OCI-LY7 (cell line): ENCODE measurements at regions not wholly inside any gene's neighbourhood (a gene's known extent, or its start where the extent isn't known, plus 50 kb on each side); places are given as distances from the start of the nearest gene placed in this dataset.
A peak's percentile ranks its signal among the peaks of the same experiment; 100 is the strongest.

Experiments
- BruUV-seq: library from RNA; stranded (reverse); fragments of 400-500 nt; replicated peaks from 2 replicates; lab custom pipeline; 2021; lab: Mats Ljungman, UMichigan
- CTCF ChIA-PET: fragments of 300-600 bp; sonication (Branson Sonifier 250); formaldehyde crosslinking; loops from one replicate; lab custom pipeline; 2022; ENCODE audit warnings: antibody characterized with exemption; ENCODE audit not compliant: unreplicated experiment; lab: Charles Lee
- POLR2A ChIA-PET: fragments of 300-600 bp; sonication (Branson Sonifier 250); formaldehyde crosslinking; loops from one replicate; lab custom pipeline; 2022; ENCODE audit warnings: antibody characterized with exemption; lab: Charles Lee
- DNase-seq: peaks from one replicate; pipeline ENCODE4 v3.0.0-alpha.2; 2015; ENCODE audit warnings: low spot score
- H2AFZ ChIP-seq: fragments of 200-600 bp; sonication (generic), shearing (Covaris generic); 2 replicates; pipeline ENCODE4 v1.6.1; 2014; ENCODE audit warnings: mild to moderate bottlenecking, antibody characterized with exemption, low read length, moderate library complexity
- H3K27ac ChIP-seq: fragments of 200-600 bp; sonication (generic); 2 replicates; pipeline ENCODE4 v1.5.1; 2014; ENCODE audit warnings: mixed run types, low read depth, mild to moderate bottlenecking, moderate library complexity, low read length, inconsistent platforms; ENCODE audit not compliant: poor library complexity, severe bottlenecking
- H3K36me3 ChIP-seq: fragments of 200-600 bp; sonication (generic); 2 replicates; pipeline ENCODE4 v1.6.1; 2014; ENCODE audit warnings: mild to moderate bottlenecking, antibody characterized with exemption, low read length, moderate library complexity, mixed read lengths; ENCODE audit not compliant: insufficient read depth
- H3K4me1 ChIP-seq: fragments of 200-600 bp; sonication (generic); 2 replicates; pipeline ENCODE4 v1.5.1; 2014; ENCODE audit warnings: mild to moderate bottlenecking, low read length; ENCODE audit not compliant: insufficient read depth, poor library complexity, severe bottlenecking
- H3K4me2 ChIP-seq: fragments of 200-600 bp; sonication (generic); 2 replicates; pipeline ENCODE4 v1.6.1; 2014; ENCODE audit warnings: mild to moderate bottlenecking, low read length
- H3K4me3 ChIP-seq: fragments of 200-600 bp; sonication (generic); 2 replicates; pipeline ENCODE4 v1.5.1; 2014; ENCODE audit warnings: mild to moderate bottlenecking, low read depth, low read length; ENCODE audit not compliant: poor library complexity, severe bottlenecking
- H3K79me2 ChIP-seq: fragments of 200-600 bp; sonication (generic); 2 replicates; pipeline ENCODE4 v1.6.1; 2016; ENCODE audit warnings: low read depth, mild to moderate bottlenecking, low read length, moderate library complexity, mixed read lengths; ENCODE audit not compliant: insufficient read depth
- H3K9me2 ChIP-seq: fragments of 200-600 bp; sonication (generic); 2 replicates; pipeline ENCODE4 v1.6.1; 2016; ENCODE audit warnings: mild to moderate bottlenecking, low read length, mixed read lengths; ENCODE audit not compliant: insufficient read depth
- H3K9me3 ChIP-seq: fragments of 200-600 bp; sonication (generic); 2 replicates; pipeline ENCODE4 v1.6.1; 2014; ENCODE audit warnings: mild to moderate bottlenecking, mixed run types, low read length, mixed read lengths
- H4K20me1 ChIP-seq: fragments of 200-600 bp; sonication (generic); 2 replicates; pipeline ENCODE4 v1.6.1; 2014; ENCODE audit warnings: mild to moderate bottlenecking, antibody characterized with exemption, low read length, moderate library complexity, mixed read lengths; ENCODE audit not compliant: insufficient read depth
- CTCF ChIP-seq: fragments of 200-600 bp; sonication (generic); conservative IDR thresholded peaks from 2 replicates; pipeline ENCODE4 v1.5.1; 2014; ENCODE audit warnings: mild to moderate bottlenecking, antibody characterized with exemption, low read length, moderate library complexity, mixed read lengths
- EZH2phosphoT487 ChIP-seq: fragments of 200-600 bp; sonication (generic); IDR thresholded peaks from 2 replicates; pipeline ENCODE4 v1.6.1; 2018; ENCODE audit warnings: low read depth, borderline replicate concordance, mild to moderate bottlenecking, mixed run types, antibody characterized with exemption, low read length, moderate library complexity, mixed read lengths
- intact Hi-C: fragments of 100-400 bp; cut with micrococcal nuclease; formaldehyde crosslinking; loops from one replicate; pipeline ENCODE4 v1.10.0; 2022; ENCODE audit not compliant: unreplicated experiment

- H3K4me1 ChIP-seq: peaks cover 12% of the 10 kb centered on the region
- intact Hi-C loops: loop anchor here (10.0 kb wide), 1 partner anchor 619 kb away; no protein-coding TSS in a partner anchor
- H3K27ac ChIP-seq: no peak overlapping the region
- H3K4me2 ChIP-seq: no peak overlapping the region
- peaks cover 86% of the 10 kb centered on the region for H3K9me3 ChIP-seq
- peaks cover 45% of the 10 kb centered on the region for H3K36me3 ChIP-seq
- H3K4me3 ChIP-seq: no peak overlapping the region
- no peaks in the 10 kb centered on the region for H4K20me1 ChIP-seq
- H2AFZ ChIP-seq: no peak overlapping the region
- H3K9me2 ChIP-seq: no peaks in the 10 kb centered on the region
- peak; percentile 30 for DNase-seq
- TF ChIP-seq CTCF: no peak
- TF ChIP-seq EZH2phosphoT487: no peak
- ChIA-PET POLR2A (interaction anchor here (1.3 to 3.1 kb wide), 3 partner anchors 11 to 245 kb away, joined by 3 to 22 read pairs (median 6); no protein-coding TSS in a partner anchor), CTCF (no interaction called here)
- no TSS peak for BruUV-seq
- H3K79me2 ChIP-seq: no peaks in the 10 kb centered on the region
Observed at GRCh38 chr20:7776148-7776547, 164.1 kb downstream of the HAO1 start.

- Histone ChIP-seq H4K20me1 (no peaks in the 10 kb centered on the region), H2AFZ (peak overlapping the region; percentile 38; the same call in 1 of the 2 replicates), H3K4me2 (no peak overlapping the region), H3K9me3 (no peaks in the 10 kb centered on the region), H3K9me2 (no peaks in the 10 kb centered on the region), H3K36me3 (no peaks in the 10 kb centered on the region), H3K79me2 (no peaks in the 10 kb centered on the region), H3K27ac (no peak overlapping the region), H3K4me1 (no peaks in the 10 kb centered on the region), H3K4me3 (no peak overlapping the region)
- intact Hi-C loops: no loop called here
- ChIA-PET CTCF (no interaction called here), POLR2A (interaction anchor here (0.5 to 1.5 kb wide), 3 partner anchors 9 to 197 kb away, joined by 3 to 8 read pairs (median 4); no protein-coding TSS in a partner anchor)
- DNase-seq: no peak
- no TSS peak for BruUV-seq
- TF ChIP-seq CTCF (no peak), EZH2phosphoT487 (no peak)
Observed at GRCh38 chr20:7790189-7790588, 150.1 kb downstream of the HAO1 start.

GRCh38 chr20:7792150-7792869 is 147.9 kb downstream of the HAO1 start:
- ChIA-PET POLR2A (interaction anchor here (1.1 kb wide), 1 partner anchor 21 kb away, joined by 4 read pairs; no protein-coding TSS in a partner anchor), CTCF (no interaction called here)
- Histone ChIP-seq H3K4me2 (no peak overlapping the region), H3K79me2 (no peaks in the 10 kb centered on the region), H3K36me3 (no peaks in the 10 kb centered on the region), H3K4me1 (no peaks in the 10 kb centered on the region), H3K27ac (no peak overlapping the region), H4K20me1 (no peaks in the 10 kb centered on the region), H3K9me3 (no peaks in the 10 kb centered on the region), H3K4me3 (no peak overlapping the region), H2AFZ (no peak overlapping the region), H3K9me2 (no peaks in the 10 kb centered on the region)
- TF ChIP-seq CTCF (no peak), EZH2phosphoT487 (no peak)
- no peak for DNase-seq
- intact Hi-C loops: no loop called here
- BruUV-seq: no TSS peak
